HL-60 (cell line): ENCODE measurements at regions not wholly inside any gene's neighbourhood (a gene's known extent, or its start where the extent isn't known, plus 50 kb on each side); places are given as distances from the start of the nearest gene placed in this dataset.

Experiments used
- CTCF ChIP-seq: IDR thresholded peaks from one replicate; pipeline ENCODE4 v1.5.1; 2011; ENCODE audit warnings: low read length, control low read depth, inconsistent platforms; ENCODE audit not compliant: insufficient read depth
- POLR2AphosphoS5 ChIP-seq: IDR thresholded peaks from 2 replicates; pipeline ENCODE4 v1.6.1; 2012; ENCODE audit warnings: low read depth
- REST ChIP-seq: IDR thresholded peaks from 2 replicates; pipeline ENCODE4 v1.6.1; 2012; ENCODE audit warnings: low read depth; ENCODE audit not compliant: insufficient replicate concordance

GRCh38 chr2:16225545-16225944, 285.2 kb downstream of the MYCN start:
- TF ChIP-seq POLR2AphosphoS5 (no peak), CTCF (no peak), REST (no peak)
